Left ventricle myocardium inferior (tissue), 1 donor: ENCODE measurements at regions not wholly inside any gene's neighbourhood (a gene's known extent, or its start where the extent isn't known, plus 50 kb on each side); places are given as distances from the start of the nearest gene placed in this dataset.

Experiments
- DNase-seq: peaks from one replicate; pipeline ENCODE4 v3.0.0-alpha.2; 2020
- H3K27ac ChIP-seq: fragments of 200-600 bp; replicated peaks from 2 replicates; pipeline ENCODE4 v1.8.0; 2021
- H3K27me3 ChIP-seq: fragments of 200-600 bp; 2 replicates; pipeline ENCODE4 v1.8.0; 2021; ENCODE audit warnings: low read depth
- H3K36me3 ChIP-seq: fragments of 200-600 bp; 2 replicates; pipeline ENCODE4 v1.8.0; 2021
- H3K4me1 ChIP-seq: fragments of 200-600 bp; 2 replicates; pipeline ENCODE4 v1.8.0; 2021
- H3K4me3 ChIP-seq: fragments of 200-600 bp; 2 replicates; pipeline ENCODE4 v1.8.0; 2021; ENCODE audit warnings: mild to moderate bottlenecking, moderate library complexity
- H3K9me3 ChIP-seq: fragments of 200-600 bp; replicated peaks from 2 replicates; pipeline ENCODE4 v1.8.0; 2021
- CTCF ChIP-seq: fragments of 200-600 bp; IDR thresholded peaks from 2 replicates; pipeline ENCODE4 v1.8.0; 2021; ENCODE audit warnings: antibody characterized with exemption, mild to moderate bottlenecking, borderline replicate concordance
- intact Hi-C: fragments of 100-400 bp; cut with micrococcal nuclease; formaldehyde crosslinking; loops from one replicate; pipeline ENCODE4 v1.11.0; 2022
- donor health status: DM: no; HTN: yes; CAD: no; lungs with severe emphysema.

GRCh38 chr6:86529635-86530034, 407.7 kb upstream of the HTR1E start:
- Histone ChIP-seq H3K4me1 (no peaks in the 10 kb centered on the region), H3K27ac (no peak overlapping the region), H3K36me3 (no peaks in the 10 kb centered on the region), H3K4me3 (no peak overlapping the region), H3K9me3 (peaks cover 41% of the 10 kb centered on the region), H3K27me3 (no peaks in the 10 kb centered on the region)
- intact Hi-C loops = no loop called here
- no peak for TF ChIP-seq CTCF
- no peak for DNase-seq

- Histone ChIP-seq H3K36me3 (no peaks in the 10 kb centered on the region), H3K9me3 (peaks cover 69% of the 10 kb centered on the region), H3K4me3 (no peak overlapping the region), H3K27ac (no peak overlapping the region), H3K4me1 (no peaks in the 10 kb centered on the region), H3K27me3 (no peaks in the 10 kb centered on the region)
- intact Hi-C loops = no loop called here
- no peak for TF ChIP-seq CTCF
- DNase-seq = no peak
Observed at GRCh38 chr6:86526238-86526637, 411.1 kb upstream of the HTR1E start.

GRCh38 chr6:86516087-86516486, 421.2 kb upstream of the HTR1E start:
- no peak for DNase-seq
- H3K36me3 ChIP-seq = no peaks in the 10 kb centered on the region
- no peaks in the 10 kb centered on the region for H3K27me3 ChIP-seq
- no peaks in the 10 kb centered on the region for H3K4me1 ChIP-seq
- TF ChIP-seq CTCF = no peak
- intact Hi-C loops = no loop called here
- H3K4me3 ChIP-seq = no peak overlapping the region
- H3K27ac ChIP-seq = no peak overlapping the region
- peaks cover 9% of the 10 kb centered on the region for H3K9me3 ChIP-seq

- no peak for DNase-seq
- Histone ChIP-seq H3K27ac (no peak overlapping the region), H3K27me3 (no peaks in the 10 kb centered on the region), H3K36me3 (no peaks in the 10 kb centered on the region), H3K4me3 (no peak overlapping the region), H3K4me1 (no peaks in the 10 kb centered on the region), H3K9me3 (peaks cover 8% of the 10 kb centered on the region)
- no peak for TF ChIP-seq CTCF
- intact Hi-C loops = no loop called here
Observed at GRCh38 chr6:86511962-86512361, 425.4 kb upstream of the HTR1E start.

GRCh38 chr6:86508230-86508629, 429.1 kb upstream of the HTR1E start:
- no peak overlapping the region for H3K27ac ChIP-seq

More at GRCh38 chr6:86508230-86508629, 429.1 kb upstream of the HTR1E start:
- no peak for TF ChIP-seq CTCF
- intact Hi-C loops = no loop called here
- Histone ChIP-seq H3K27me3 (no peaks in the 10 kb centered on the region), H3K9me3 (peaks cover 8% of the 10 kb centered on the region), H3K4me3 (no peak overlapping the region), H3K36me3 (no peaks in the 10 kb centered on the region), H3K4me1 (no peaks in the 10 kb centered on the region)
- DNase-seq = no peak
